GM19438 (cell line): ENCODE measurements at regions not wholly inside any gene's neighbourhood (a gene's known extent, or its start where the extent isn't known, plus 50 kb on each side); places are given as distances from the start of the nearest gene placed in this dataset.

Experiments used
- ATAC-seq: cut with Tn5 transposase; IDR thresholded peaks from one replicate; pipeline ENCODE4 v1.9.1; 2021; ENCODE audit warnings: low read depth; ENCODE audit not compliant: unreplicated experiment

GRCh38 chr1:103171041-103171590, 62.8 kb upstream of the COL11A1 start:
- no peak for ATAC-seq

GRCh38 chr1:103170609-103171008, 62.3 kb upstream of the COL11A1 start:
- no peak for ATAC-seq

- no peak for ATAC-seq
Measured at GRCh38 chr1:103162360-103162759, 54.0 kb upstream of the COL11A1 start.

- no peak for ATAC-seq
Measured at GRCh38 chr1:103160281-103160680, 52.0 kb upstream of the COL11A1 start.
